CD4-positive, alpha-beta T cell treated with Interleukin-17A for 1 hour (primary cell): ENCODE measurements at regions not wholly inside any gene's neighbourhood (a gene's known extent, or its start where the extent isn't known, plus 50 kb on each side); places are given as distances from the start of the nearest gene placed in this dataset.
"Not testable (repeated sequence)": the region's sequence is repeated elsewhere in the genome, so short reads cannot be mapped to it uniquely, and the experiment has no call there.

ENCODE experiments used
- DNase-seq: peaks from one replicate; pipeline ENCODE4 v3.0.0-alpha.2; 2020

DNA sequence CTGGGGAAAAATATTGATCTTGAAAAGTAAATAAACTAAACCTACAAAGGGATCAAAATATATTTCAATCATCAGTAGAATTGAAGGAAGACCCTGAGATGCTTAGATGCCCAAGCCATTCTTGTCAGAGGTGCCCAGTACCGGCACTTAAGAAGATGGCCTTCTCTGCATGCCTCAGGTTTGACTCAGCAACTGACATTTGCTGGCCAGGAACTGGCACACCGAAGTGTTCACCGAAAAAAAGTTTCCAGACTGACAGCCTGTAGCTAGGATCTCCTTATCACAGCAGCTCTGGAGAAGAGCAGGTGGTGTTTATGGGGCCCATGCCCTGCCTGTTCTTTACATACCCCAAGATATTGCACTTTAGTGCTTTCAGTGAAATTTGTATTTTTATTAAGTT is 203.2 kb downstream of the MOXD1 start:
- no peak for DNase-seq

DNA sequence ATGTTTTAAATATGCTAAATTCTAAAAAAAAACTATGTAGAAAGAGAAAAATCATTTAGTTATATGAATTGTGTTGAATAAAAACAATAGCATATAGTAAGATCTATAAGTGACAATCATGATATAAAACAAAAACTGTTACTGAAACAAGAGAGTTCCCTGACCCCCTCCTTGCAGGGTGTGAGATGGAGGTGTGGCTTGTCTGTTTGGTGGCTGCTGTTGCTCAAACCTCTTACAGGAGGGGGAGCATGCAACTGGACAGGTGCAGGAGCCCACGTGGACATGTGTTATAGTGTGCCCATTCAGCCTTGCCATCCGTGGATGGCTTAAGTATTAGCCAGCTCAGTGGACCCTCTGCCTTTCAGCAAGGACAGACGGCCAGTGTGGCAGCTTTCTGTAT is 206.7 kb downstream of the MOXD1 start:
- DNase-seq = no peak

DNA sequence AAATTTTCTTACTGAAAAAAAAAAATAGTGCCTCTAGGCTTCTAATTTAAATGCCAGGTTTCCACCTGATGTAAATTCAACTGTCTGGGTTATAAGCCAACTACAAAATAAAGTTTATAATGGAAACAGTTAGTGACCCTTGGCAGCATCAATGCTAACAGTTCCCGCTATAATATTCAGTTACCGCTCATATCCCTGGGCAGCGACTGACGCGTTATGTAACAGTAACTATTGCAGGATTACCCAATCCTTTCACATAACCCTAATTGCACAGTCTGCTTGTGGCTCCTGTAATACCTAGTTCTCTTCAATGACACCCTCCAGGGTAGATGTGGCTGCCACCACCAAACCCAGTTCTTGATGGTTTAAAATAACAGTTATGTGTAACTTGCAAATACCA is 208.6 kb downstream of the MOXD1 start:
- no peak for DNase-seq

DNA sequence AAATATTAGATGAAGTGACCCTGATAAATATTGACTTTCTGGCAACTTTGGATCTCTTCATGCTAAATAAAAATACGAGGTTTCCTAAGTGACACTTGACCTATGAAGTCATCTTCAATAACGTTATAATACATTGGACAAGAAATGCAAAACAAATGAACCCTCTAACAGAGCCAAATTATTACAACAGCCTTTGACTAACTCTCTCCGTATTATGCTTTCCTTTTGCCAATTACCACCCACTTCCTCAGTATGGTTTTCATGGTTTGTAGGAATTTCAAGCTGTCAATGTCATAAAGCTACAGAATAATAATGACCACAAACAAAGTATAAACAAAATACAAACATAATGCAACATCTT is 210.5 kb downstream of the MOXD1 start:
- no peak for DNase-seq

DNA sequence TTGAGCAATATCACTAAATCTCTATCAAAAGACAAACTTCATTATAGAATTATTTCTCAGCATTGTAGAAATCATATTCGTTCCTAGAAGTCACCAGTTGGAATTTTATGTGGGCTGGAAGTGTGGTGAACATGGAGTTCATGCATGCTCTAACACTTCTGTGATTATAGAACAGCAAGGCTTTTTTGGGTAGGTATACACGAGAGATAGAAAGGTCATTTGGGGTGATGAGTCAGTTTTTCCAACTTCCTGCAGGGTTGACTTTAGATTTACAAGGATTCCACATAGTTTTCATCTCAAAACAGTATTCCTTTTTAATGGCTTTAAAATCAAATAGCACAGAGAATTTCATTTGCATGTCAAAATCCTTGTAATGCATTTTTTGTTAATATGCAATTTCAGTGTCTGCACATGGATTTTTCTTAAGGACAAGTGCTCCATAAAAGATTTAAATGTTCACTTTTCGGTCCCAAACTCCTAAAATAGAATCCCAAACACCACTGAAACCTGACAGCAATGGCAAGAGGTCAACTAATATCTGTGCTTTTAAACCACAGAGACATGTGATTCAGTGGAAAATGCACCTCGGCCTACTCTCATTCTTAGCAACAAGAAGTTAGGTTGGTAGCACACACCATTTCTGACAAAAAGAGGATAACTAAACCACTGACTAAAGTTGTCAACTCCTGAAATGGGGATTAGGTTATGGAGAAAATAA is 211.0 kb downstream of the MOXD1 start:
- DNase-seq = no peak

DNA sequence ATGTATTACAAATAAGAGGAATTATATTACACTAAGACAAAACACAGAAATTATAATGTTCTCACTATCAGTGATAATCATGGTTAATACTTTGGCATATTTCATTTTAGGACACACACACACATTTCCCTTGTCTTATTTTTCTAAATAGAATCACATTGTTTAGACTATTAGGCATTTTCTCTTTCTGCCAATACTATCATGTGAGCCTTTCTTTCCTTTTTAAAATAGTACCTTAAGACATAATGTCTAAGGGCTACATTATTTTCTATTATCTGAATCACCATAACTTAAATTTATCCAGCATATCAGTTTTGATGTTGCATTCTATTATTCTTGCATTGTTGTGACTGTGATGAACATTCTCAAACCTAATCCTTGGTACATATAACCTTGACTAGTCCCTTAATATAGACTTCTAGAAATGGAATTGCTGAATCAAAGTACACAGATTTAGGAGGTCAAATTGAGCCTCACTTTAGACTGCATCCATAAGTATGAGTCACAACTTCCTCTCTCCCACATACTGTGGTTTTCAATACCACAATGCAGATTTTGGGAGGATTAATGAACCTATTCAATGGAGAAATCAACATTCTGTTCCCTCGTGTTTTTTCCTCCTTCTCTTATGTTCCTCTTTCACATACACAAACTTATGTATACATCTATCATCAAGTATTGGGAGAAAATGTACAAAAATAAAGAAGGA is 212.6 kb downstream of the MOXD1 start:
- DNase-seq = no peak

DNA sequence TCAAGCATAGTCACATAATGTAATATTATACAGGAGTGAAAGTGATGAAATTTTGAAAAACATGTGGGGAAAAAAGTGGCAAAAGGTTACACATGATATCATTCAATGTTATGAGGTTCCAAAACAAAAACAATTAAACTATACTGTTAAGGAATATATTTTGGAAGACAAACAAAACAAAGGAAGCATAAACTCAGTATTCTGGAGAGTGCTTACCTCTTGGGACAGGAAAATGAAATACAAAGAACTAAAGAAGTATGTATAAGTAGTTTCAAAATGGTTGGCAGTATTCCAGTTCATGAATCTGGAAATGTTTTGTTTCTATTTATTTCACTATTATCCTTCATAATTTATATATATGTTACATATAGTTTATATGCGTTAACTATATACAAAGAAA is 213.5 kb downstream of the MOXD1 start:
- DNase-seq = no peak

DNA sequence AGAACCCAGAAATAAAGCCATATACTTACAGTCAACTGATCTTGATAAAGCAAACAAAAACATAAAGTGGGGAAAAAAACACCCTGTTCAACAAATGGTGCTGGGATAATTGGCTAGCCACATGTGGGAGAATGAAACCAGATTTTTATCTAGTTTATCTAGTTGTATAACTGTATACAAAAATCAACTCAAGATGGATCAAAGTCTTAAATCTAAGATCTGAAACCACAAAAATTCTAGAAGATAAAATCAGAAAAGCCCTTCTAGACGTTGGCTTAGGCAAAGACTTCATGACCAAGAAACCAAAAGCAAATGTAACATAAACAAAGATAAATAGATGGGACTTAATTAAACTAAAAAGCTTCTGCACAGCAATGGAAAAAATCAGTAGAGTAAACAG is 216.3 kb downstream of the MOXD1 start:
- not testable (repeated sequence) for DNase-seq

DNA sequence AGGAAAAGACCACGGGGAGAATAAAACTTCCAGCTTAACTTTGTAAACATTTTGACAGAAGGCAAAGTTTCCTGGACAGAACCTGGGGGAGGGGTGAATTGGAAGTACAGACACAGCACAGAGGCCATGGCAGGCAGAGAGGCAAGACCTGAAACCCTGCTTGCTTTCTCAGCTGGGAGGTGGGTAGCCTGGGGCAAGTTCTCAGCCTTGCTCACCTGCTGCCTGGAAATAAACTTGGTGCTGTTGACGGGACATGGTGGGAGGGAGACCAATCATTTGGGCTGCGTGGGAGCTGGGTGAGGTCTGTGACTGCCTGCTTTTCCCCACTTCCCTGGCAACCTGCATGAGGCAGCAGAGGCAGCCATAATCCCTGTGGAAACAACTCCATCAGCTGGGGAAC is 221.3 kb downstream of the MOXD1 start:
- no peak for DNase-seq

DNA sequence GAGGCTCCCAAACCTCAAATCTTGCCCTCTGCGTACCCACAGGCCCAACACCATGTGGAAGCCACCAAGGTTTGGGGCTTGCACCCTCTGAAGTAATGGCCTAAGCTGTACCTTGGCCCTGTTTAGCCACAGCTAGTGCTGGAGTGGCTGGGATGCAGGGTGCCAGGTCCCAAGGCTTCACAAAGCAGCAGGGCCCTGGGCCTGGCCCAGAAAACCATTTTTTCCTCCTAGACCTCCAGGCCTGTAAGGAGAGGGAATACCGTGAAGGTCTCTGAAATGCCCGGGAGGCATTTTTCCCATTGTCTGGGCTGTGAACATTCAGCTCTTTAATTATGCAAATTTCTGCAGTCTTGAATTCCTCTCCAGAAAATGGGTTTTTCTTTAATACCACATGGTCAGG is 223.7 kb upstream of the CCN2 start:
- DNase-seq = no peak

DNA sequence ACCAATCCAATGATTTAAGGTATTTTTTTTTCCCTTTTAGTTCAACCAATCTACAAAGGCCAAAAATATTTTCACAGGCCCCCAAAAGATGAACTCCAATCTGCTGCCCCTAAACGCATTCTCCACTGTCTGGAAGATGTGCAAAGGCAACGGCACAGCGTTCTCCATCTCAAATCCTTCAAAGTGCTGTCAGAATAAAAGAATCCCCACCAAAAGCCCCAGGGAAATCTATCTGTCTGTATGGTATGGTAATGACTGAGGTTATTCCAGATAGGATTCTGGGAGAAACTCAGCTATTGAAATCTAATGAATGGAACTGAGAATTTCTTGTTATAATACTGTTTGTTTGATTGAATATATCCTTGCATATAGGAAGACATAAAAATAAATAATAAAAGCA is 217.8 kb upstream of the CCN2 start:
- DNase-seq = no peak

DNA sequence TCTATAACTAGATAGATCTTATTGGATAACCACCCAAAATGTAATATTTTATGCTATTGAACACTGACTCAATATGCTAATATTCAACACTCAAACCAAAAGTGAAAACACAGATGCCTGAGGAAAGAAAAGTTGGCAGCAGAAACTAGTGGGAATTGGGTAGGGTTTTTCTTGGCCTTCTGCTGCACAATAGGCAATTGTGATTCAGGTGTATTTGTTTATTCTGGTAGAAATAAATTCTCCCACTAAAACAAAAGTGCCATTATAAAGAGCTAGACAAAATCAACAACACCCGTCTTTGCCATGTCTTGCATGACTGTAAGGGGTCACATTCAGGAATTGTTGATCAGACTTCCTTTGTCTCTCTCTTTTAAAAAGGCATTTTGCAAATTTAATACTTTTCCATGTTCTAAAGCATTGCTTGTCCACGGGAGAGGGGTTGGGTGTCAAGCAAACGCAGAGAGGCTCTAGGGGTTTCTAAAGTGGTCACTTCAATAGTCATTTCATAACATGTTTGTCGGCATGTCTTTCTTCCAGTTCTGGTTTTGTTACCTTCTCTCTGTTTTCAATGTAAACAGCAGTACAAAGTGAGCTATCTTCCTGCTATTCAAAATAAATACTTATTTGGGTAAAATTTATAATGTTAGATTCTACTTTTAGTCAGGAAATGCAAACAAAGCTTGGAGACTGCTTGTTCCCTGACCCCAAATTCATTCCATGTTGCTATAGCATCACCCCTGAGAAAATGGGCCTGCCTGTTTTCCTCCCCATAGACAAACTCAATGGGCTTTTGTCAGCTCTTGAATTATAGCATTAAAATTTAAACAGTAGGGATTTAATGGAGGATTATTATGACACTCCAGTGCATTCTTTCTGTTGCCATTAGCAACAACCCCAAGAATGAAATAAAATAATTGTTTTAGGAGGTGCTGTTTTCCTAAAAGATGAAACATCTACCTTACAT is 217.0 kb upstream of the CCN2 start:
- DNase-seq = no peak

DNA sequence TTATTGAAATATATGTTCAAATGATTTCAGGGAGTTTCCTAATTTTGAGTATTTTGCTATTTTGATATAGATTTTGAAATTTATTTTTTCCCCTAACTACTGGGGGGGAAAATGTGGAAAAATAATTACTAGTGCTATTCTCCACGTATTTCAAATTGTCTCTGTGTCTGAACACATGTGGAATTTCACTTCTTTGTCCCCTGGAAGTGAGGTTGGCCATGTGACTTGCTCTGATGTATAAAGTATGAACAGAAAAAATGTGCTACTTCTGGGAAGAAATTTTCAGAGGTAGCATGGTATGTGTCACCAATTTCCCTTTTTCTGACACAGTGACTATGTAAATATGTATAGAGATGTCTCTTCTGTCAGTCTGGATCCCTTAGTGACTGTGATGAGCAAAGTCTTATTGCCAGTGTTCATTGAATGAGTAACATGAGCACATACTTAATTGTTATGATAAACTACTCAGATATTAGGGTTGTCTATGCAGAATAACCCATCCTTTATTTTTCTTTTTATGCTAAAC is 215.4 kb upstream of the CCN2 start:
- no peak for DNase-seq

DNA sequence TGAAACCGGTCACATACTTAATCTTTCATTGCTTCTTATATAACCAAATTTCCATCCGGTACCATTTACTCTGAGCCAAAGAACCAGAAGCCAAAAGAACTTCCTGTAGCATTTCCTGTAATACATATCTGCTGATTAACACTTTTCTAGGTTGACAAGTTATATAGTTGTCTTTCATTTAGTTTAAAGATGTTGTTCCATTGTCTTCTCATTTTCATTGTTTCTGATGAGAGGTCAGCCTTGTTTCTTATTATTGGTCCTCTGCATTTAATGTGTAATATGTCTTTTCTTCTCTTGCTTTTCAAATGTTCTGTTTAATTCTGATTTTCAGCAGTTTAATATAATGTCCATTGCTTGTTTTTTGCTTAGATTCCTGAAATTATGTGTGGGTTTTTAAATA is 214.5 kb upstream of the CCN2 start:
- DNase-seq = no peak

DNA sequence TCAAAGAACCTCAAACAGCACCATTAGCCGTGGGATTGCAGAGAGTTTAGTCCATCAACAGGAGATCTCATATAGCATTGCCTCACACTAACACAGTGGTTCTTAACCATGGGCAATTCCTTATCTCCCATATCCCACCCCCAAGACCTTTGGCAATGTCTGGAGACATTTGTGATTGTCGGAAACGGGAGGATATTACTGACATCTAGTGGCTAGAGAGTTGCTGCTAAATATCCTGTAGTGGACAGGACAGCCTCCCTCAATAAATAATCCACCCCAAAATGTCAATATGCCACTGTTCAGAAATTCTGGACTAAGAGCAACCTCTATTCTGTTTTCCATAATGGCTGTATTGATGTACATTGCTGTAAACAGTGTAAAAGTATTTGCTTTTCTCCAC is 210.1 kb upstream of the CCN2 start:
- no peak for DNase-seq

DNA sequence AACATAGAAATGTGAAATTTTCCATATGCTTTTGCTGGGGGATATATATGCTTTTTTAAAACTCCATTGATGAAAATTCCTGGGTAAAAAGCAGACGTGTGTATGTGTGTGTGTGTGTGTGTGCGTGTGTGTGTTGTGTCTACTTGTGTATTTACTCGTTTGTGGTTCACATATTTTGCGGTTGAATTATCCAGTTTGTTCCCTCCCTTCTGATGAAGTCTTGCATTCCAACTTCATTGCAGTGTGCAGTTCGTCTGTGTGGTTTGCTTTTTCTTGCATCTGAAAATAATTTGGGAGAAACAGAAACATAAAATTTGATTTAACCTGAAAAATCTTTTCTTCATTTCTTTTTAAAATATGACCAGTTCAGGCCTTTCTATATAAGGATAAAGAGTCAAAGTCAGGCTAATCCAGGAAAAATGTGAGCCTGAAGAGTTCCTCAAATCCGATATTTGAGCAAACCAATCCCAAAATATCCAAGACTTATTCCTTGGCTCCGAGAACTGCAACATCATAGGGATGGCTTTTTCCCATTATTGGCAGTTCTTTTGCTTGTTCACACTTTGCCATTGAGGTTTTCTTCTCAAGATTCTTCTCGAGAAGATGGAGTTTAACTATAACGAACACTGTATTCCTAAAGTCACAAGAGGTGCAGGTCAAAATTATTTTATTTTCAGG is 202.2 kb upstream of the CCN2 start:
- DNase-seq = no peak

DNA sequence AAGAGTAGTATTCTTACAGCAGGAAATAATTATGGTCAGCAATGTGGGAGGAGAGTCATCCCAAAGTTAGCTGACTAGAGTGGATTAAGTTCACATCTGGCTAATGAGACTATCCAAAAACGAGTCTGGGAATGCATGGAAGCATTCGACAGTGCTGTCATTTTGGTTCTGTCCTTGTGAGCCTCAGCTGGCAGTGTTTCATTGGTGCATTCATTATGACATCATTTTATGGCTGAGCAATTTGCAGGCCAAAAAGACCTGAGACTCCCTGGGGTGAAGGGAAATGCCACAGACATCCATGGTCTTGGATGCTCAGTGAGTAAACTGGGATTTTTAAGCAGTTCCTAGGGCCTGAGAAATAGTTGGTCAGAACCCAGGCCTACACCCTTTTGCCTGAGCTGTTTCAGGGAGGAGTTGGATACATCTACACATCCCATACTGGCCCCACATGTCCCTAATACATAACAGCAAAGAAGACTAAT is 196.4 kb upstream of the CCN2 start:
- DNase-seq = no peak

DNA sequence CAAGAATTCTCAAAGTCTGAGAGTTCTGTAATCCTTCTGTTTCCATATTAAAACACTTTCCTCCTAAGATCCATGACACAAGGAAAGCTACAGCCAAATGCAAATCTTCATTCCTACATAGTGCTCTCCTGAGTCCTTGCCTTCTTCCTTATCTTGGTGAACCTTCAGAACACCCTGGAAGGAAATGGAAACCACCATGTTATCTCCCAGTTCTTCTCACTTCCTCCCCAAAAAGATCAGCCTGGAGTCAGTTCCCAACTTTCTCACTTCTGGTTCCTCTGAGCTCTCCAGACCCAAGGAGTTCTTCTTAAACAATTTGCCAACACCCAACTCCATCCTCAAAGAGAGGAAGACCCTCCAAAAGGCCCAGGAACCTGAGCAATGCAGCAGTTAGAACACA is 193.3 kb upstream of the CCN2 start:
- no peak for DNase-seq

DNA sequence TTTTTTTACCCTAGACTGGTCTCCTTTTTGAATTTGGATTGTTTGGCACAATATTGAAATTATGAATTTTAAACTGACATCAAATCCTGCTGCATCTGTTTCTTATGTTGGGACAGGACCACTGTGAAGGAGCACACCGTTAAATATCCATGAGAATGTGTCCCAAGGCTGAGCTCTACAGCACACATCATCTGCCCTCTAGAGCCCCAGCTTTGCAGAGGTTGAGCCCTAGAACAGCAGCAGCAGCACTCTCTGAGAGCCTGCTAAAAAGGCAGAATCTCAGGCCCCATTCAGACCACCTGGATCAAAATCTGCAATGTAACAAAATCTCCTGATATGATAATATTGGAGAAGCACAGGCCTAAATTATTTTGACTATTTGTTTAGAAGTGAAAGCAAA is 192.1 kb upstream of the CCN2 start:
- no peak for DNase-seq

DNA sequence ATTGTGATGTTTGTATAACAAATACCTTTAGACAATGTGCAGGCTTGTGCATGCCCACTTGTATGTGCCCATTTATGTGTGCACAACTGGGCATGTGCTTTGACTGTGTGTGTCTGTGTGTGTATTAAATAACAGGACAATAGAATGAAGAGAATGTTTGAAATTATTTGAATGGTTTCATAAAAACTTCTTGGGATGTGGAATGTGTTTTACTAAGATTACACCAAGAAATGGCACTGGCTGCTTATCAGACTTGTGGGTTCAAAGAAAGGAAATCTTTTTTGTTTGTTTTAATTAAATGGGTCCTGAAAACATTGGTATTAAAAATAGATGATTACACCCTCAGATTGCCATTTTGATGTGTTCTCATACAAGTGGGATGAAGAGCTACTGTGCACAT is 191.6 kb upstream of the CCN2 start:
- no peak for DNase-seq

DNA sequence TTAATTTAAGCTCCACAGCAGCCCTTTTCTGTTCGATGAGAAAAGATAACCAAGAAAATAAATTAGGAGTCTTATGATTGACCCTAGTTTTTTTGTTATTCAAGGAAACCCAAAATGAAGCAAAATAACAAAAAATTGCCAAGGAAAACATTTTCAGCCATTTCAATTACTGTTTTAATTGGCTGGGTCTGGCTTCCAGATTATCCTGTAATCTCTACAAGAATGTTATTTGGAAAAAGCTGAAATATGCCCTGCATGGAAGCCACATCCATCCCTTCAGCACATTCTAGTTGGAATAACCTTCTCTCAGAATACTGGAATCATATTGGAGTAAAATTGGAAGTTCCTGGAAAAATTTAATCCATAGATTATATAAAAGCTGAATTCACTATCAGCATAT is 191.1 kb upstream of the CCN2 start:
- DNase-seq = no peak

DNA sequence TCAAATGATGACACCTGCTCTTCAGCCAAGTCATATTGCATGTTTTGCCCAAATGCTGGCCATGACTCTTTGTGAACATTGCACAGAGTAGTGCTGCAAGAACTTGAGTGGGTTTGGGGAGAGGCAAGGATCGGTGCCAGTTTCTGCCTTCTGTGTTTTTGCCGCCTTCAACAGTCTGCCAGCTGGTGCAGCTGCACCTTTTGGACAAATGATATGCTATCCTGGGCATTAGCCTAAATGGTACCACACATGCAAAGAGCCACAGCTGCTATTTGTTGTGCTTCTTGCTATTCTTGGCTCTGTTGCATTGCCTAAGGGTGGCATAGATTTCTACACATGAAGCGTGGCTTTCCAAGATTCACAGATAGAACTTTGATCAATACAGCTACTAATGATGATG is 189.0 kb upstream of the CCN2 start:
- no peak for DNase-seq

DNA sequence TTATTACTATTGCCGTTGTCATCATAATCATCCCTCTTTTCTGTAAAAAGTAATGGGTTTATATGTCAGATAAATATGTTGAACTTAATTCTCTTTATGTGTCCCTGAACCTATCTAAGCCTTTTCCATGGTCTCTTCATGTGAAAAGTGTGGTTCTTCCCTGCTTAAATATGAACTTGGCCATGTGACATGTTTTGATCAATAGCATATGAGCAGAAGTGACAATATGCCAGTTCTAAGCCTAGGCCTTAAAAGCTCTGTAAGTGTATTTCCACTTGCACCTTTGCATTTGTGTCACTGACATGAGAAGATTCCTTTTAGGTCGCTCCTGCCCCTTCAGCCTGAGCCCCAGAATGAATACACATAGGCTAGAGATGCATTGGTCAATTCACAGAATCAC is 188.4 kb upstream of the CCN2 start:
- DNase-seq = no peak
